Endothelial cell of umbilical vein (primary cell): ENCODE measurements at regions not wholly inside any gene's neighbourhood (a gene's known extent, or its start where the extent isn't known, plus 50 kb on each side); places are given as distances from the start of the nearest gene placed in this dataset.

ENCODE experiments used
- BruUV-seq: library from RNA; stranded (reverse); fragments of 400-500 nt; replicated peaks from 2 replicates; lab custom pipeline; 2021; lab: Mats Ljungman, UMichigan
- CTCF ChIA-PET: fragments of 300-600, 350-600 bp; sonication (Branson Sonifier 250); formaldehyde crosslinking; loops from one replicate; lab custom pipeline; 2021; ENCODE audit warnings: antibody characterized with exemption, inconsistent platforms; lab: Charles Lee
- POLR2A ChIA-PET: fragments of 300-600, 350-600 bp; sonication (Branson Sonifier 250); formaldehyde crosslinking; loops from one replicate; lab custom pipeline; 2021; ENCODE audit warnings: antibody characterized with exemption, inconsistent platforms; lab: Charles Lee
- DNase-seq: peaks from one replicate; pipeline ENCODE4 v3.0.0-alpha.2; 2011; ENCODE audit warnings: low read depth, low spot score
- FAIRE-seq: peaks from 2 replicates; lab custom pipeline; 2011; peaks lifted over from hg19 to GRCh38; lab: Jason Lieb, UNC
- H2AFZ ChIP-seq: 2 replicates; pipeline ENCODE4 v1.6.0; 2012; ENCODE audit warnings: low read depth, low read length, control low read depth, inconsistent platforms
- H3K27ac ChIP-seq: 2 replicates; pipeline ENCODE4 v1.5.1; 2011; ENCODE audit warnings: low read depth, mild to moderate bottlenecking, control low read depth, low read length, moderate library complexity; ENCODE audit not compliant: insufficient read depth
- H3K27me3 ChIP-seq, 2 experiments: 2 replicates each; pipeline versions ENCODE4 v1.6.0 to v1.6.1; 2011; ENCODE audit warnings: low read length in 2 of 2, mixed read lengths in 1 of 2; ENCODE audit not compliant: control insufficient read depth in 2 of 2, insufficient read depth in 2 of 2
- H3K36me3 ChIP-seq, 2 experiments: 2 replicates in 1 of 2; 3 replicates in 1 of 2; pipeline ENCODE4 v1.5.1; 2011; ENCODE audit warnings: low read length in 2 of 2, mild to moderate bottlenecking in 1 of 2, moderate library complexity in 1 of 2; ENCODE audit not compliant: control insufficient read depth in 2 of 2, insufficient read depth in 2 of 2; ENCODE audit errors: extremely low read depth in 1 of 2
- H3K4me1 ChIP-seq: 3 replicates; pipeline ENCODE4 v1.5.1; 2011; ENCODE audit warnings: mild to moderate bottlenecking, low read length; ENCODE audit not compliant: control insufficient read depth, insufficient read depth; ENCODE audit errors: extremely low read depth
- H3K4me2 ChIP-seq: 2 replicates; pipeline ENCODE4 v1.6.1; 2011; ENCODE audit warnings: low read length, control low read depth, mixed read lengths; ENCODE audit not compliant: insufficient read depth
- H3K4me3 ChIP-seq, 3 experiments: fragments of 200-600 bp in 1 of 3; sonication (generic), shearing (Covaris generic) in 1 of 3; replicated peaks in 1 of 3; 2 replicates each; pipeline ENCODE4 v1.5.1; 2011 to 2016; ENCODE audit warnings: control low read depth in 3 of 3, low read length in 3 of 3, mild to moderate bottlenecking in 2 of 3, inconsistent platforms in 1 of 3, low read depth in 1 of 3, moderate library complexity in 1 of 3; ENCODE audit not compliant: insufficient read depth in 1 of 3
- H3K79me2 ChIP-seq: 2 replicates; pipeline ENCODE4 v1.6.0; 2012; ENCODE audit warnings: low read length, inconsistent platforms; ENCODE audit not compliant: control insufficient read depth, insufficient read depth
- H3K9ac ChIP-seq: replicated peaks from 2 replicates; pipeline ENCODE3; 2011; ENCODE audit warnings: low read length, control low read depth; ENCODE audit not compliant: insufficient read depth; ENCODE audit errors: extremely low read depth
- H3K9me1 ChIP-seq: replicated peaks from 3 replicates; pipeline ENCODE4 v1.6.0; 2011; ENCODE audit warnings: mild to moderate bottlenecking, low read length; ENCODE audit not compliant: control insufficient read depth, insufficient read depth; ENCODE audit errors: extremely low read depth
- H3K9me3 ChIP-seq: replicated peaks from 2 replicates; pipeline ENCODE4 v1.5.1; 2012; ENCODE audit warnings: low read length, inconsistent platforms; ENCODE audit not compliant: control insufficient read depth, insufficient read depth
- H4K20me1 ChIP-seq: replicated peaks from 2 replicates; pipeline ENCODE3; 2011; ENCODE audit warnings: mild to moderate bottlenecking, low read length; ENCODE audit not compliant: control insufficient read depth, insufficient read depth; ENCODE audit errors: extremely low read depth
- EZH2 ChIP-seq: IDR thresholded peaks from 2 replicates; pipeline ENCODE4 v1.6.1; 2012; ENCODE audit warnings: borderline replicate concordance, low read depth, mild to moderate bottlenecking, moderate library complexity, low read length, inconsistent platforms; ENCODE audit not compliant: severe bottlenecking
- FOS ChIP-seq: IDR thresholded peaks from 2 replicates; pipeline ENCODE4 v1.6.1; 2011; ENCODE audit warnings: mild to moderate bottlenecking, low read length, moderate library complexity, borderline replicate concordance; ENCODE audit not compliant: insufficient read depth
- GATA2 ChIP-seq: IDR thresholded peaks from 2 replicates; pipeline ENCODE4 v1.7.0; 2011; ENCODE audit warnings: low read depth, mild to moderate bottlenecking, moderate library complexity, mixed read lengths, low read length; ENCODE audit not compliant: insufficient read length, insufficient read depth
- JUN ChIP-seq: IDR thresholded peaks from 2 replicates; pipeline ENCODE4 v1.6.1; 2011; ENCODE audit warnings: borderline replicate concordance, low read depth; ENCODE audit not compliant: insufficient read length, insufficient read depth
- MYC ChIP-seq: IDR thresholded peaks from one replicate; pipeline ENCODE4 v1.6.1; 2011; ENCODE audit warnings: mild to moderate bottlenecking, low read depth, low read length
- POLR2A ChIP-seq: IDR thresholded peaks from 2 replicates; pipeline ENCODE4 v1.6.1; 2012; ENCODE audit warnings: low read depth, mild to moderate bottlenecking, control low read depth, low read length
- POLR2AphosphoS5 ChIP-seq: IDR thresholded peaks from 2 replicates; pipeline ENCODE4 v1.6.1; 2012; ENCODE audit warnings: low read depth, mild to moderate bottlenecking, control low read depth, low read length, moderate library complexity; ENCODE audit not compliant: insufficient read depth
- dilution Hi-C: fragments of 300-500 bp; cut with MboI; formaldehyde crosslinking; loops from one replicate; pipeline ENCODE4 v1.15.0; 2019; ENCODE audit warnings: low sequenced_read_pairs; ENCODE audit not compliant: extremely low pct_ligation_motif_present
- intact Hi-C: fragments of 100-400 bp; cut with micrococcal nuclease; formaldehyde crosslinking; loops from one replicate; pipeline ENCODE4 v1.10.0; 2022
- TF ChIP-seq, protein P1 (sequence below), 2 donors: IDR thresholded peaks; 1 replicate in 1 of 2; 2 replicates in 1 of 2; pipeline ENCODE4 v1.5.1; 2011; ENCODE audit warnings: low read length in 2 of 2, mild to moderate bottlenecking in 2 of 2, moderate library complexity in 2 of 2, control low read depth in 1 of 2, inconsistent platforms in 1 of 2, low read depth in 1 of 2; ENCODE audit not compliant: insufficient read depth in 1 of 2; ENCODE audit errors: extremely low read depth in 1 of 2
- TF ChIP-seq, protein P2 (sequence below): IDR thresholded peaks from 2 replicates; pipeline ENCODE4 v1.6.1; 2011; ENCODE audit not compliant: insufficient read depth, insufficient read length

DNA sequence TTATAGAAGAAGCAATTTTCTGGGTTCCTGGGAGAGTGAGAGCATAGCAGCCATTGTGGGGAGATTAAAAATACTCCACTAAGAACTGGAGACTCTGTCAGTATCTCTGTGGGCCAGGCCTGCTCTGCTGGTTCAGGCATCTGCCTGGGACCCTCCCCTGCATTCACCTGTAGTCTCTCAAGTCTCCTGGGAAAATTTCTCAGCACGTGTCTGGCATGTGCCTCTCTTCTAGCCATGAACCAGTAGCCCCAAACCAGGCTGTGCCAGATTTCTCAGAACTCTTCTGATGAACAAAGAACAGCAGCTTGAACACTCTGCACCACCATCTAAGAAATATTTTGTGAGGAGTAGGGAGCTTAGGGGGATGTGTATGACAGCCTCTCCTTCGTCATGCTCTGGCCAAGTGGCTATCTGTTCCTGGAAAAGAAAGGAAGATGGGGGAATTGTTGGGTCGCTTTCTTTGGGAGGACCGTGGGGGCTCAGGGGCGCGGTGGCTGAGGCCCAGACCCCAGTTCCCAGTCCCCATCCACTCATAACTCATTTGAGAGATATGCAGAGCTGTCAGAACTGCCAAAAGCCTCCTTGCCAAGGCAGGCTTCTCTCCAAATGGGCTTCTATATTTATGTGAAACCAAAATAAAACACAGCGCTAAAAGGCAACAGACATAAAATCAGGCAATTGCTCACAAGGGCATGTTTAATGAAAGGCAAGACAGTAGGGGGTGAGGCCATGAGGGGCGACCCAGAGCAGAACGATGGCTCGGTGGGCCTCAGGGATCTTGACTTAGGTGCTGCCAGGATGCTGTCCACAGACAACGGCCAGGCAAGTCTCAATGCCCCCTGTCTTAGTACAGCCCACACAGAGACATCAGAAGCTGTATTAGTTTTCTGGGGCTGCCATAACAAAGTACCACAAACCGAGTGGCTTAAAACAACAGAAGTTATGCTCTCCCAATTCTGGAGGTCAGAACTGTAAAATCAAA lies 114.7 kb upstream of the TNP1 start:
- CTCF ChIA-PET: no interaction called here
- DNase-seq: no peak
- intact Hi-C loops: no loop called here
- Histone ChIP-seq H3K4me1 (no peaks in the 10 kb centered on the region), H3K9ac (no peak overlapping the region), H4K20me1 (no peaks in the 10 kb centered on the region), H3K79me2 (no peaks in the 10 kb centered on the region), H2AFZ (no peak overlapping the region), H3K27me3 (no peaks in the 10 kb centered on the region), H3K4me2 (no peak overlapping the region), H3K9me1 (no peaks in the 10 kb centered on the region), H3K27ac (no peak overlapping the region), H3K36me3 (no peaks in the 10 kb centered on the region), H3K4me3 (no peak overlapping the region), H3K9me3 (no peaks in the 10 kb centered on the region)
- no peak for FAIRE-seq
- TF ChIP-seq, protein P1, sequence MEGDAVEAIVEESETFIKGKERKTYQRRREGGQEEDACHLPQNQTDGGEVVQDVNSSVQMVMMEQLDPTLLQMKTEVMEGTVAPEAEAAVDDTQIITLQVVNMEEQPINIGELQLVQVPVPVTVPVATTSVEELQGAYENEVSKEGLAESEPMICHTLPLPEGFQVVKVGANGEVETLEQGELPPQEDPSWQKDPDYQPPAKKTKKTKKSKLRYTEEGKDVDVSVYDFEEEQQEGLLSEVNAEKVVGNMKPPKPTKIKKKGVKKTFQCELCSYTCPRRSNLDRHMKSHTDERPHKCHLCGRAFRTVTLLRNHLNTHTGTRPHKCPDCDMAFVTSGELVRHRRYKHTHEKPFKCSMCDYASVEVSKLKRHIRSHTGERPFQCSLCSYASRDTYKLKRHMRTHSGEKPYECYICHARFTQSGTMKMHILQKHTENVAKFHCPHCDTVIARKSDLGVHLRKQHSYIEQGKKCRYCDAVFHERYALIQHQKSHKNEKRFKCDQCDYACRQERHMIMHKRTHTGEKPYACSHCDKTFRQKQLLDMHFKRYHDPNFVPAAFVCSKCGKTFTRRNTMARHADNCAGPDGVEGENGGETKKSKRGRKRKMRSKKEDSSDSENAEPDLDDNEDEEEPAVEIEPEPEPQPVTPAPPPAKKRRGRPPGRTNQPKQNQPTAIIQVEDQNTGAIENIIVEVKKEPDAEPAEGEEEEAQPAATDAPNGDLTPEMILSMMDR (IDR thresholded peaks at IDR 0.05; ENCODE audit: extremely low read depth in 1 of 2, insufficient read depth in 1 of 2, low read depth in 1 of 2, low read length in 2 of 2): no peak
- TF ChIP-seq MYC (no peak), FOS (no peak), POLR2AphosphoS5 (no peak), POLR2A (no peak), JUN (no peak), GATA2 (no peak), EZH2 (no peak)
- TF ChIP-seq, protein P2, sequence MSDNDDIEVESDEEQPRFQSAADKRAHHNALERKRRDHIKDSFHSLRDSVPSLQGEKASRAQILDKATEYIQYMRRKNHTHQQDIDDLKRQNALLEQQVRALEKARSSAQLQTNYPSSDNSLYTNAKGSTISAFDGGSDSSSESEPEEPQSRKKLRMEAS: no peak
- no TSS peak for BruUV-seq
- dilution Hi-C loops: no loop called here
- POLR2A ChIA-PET: no interaction called here
